Ammon's horn (tissue), 1 donor: ENCODE measurements at regions not wholly inside any gene's neighbourhood (a gene's known extent, or its start where the extent isn't known, plus 50 kb on each side); places are given as distances from the start of the nearest gene placed in this dataset.

Experiments used
- DNase-seq: peaks from one replicate; pipeline ENCODE4 v3.0.0-alpha.2; 2016; ENCODE audit warnings: low spot score

DNA sequence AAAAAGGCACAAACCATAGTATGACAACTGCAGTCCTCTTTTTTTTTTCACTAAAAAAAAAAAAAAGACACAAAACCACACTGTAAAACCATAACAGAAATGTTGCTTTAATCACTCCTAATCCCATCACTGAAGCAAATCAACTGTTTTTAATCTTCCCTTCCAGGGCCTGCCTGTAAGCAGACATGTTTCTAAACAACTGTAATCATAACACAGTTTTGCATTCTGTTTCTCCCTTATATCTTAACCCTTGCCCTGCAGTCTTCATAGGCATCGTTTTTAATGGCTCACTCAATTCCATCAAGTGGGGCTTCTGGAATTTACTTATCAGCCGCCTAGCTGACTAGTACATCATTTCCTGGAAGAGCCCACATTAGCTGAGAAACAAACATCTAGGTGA lies 111.0 kb upstream of the SLC25A48 start:
- no peak for DNase-seq

DNA sequence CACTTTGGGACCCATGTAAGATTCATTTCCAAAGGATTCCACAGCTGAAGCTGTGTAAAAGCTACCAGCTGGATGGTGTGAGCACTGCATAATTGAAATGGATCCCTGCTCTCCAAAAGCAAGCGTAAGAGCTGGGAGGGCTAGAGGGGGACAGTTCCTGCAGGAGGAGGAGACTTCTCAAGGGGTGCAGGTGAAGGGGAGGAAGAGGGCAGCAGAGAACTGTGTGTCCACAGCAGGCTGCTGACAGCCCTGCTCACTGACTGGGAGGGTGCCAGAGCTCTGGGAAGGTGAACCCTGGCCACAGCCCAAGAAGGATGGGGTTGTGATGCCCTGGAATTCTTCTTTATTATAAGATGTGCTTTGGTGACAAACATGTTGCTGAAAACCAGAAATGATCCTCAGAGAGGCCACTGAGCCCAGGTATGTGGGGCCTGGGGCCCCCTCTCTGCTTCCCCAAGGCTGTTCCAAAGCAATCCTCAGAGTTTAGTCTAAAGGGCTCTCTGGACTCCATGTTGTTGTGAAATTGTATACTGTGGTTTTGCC lies 112.8 kb upstream of the SLC25A48 start:
- no peak for DNase-seq

DNA sequence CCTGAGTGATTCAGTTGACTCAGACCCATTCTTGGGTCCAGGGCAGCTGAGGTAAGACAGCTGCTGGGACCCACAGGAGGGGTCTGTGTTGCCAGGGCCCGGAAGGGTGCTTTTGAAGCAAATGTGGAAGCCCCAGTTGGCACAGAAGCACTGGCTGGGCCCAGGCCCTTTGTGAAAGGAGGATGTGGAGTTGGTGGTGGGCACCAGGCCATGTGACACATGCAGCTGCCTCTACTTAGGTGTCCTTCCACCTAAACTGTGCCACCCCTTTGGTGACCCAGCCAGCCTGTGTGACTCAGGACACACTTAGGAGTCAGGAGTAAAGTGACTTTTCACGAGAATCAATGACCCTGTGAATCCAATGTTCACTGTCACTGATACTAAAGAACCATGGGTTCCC lies 114.3 kb upstream of the SLC25A48 start:
- no peak for DNase-seq

GRCh38 chr5:135719428-135720063 lies 114.9 kb upstream of the SLC25A48 start:
- no peak for DNase-seq

DNA sequence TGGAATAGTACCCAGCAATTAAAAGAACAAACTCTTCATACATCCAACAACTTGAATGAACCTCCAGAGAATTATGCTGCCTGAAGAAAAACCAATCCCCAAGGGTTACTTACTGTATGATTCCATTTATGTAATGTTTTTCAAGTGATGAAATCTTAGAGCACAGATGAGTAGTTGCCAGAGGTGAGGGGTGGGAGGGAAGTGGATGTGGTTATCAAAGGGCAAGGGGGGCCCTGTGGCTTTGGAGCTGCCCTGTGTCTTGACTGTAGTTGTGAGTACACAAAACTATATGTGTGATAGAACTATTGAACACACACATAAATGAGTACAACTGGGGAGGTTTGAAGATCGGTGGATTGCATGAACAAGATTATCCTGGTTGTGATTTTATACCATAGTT lies 115.8 kb upstream of the SLC25A48 start:
- no peak for DNase-seq

DNA sequence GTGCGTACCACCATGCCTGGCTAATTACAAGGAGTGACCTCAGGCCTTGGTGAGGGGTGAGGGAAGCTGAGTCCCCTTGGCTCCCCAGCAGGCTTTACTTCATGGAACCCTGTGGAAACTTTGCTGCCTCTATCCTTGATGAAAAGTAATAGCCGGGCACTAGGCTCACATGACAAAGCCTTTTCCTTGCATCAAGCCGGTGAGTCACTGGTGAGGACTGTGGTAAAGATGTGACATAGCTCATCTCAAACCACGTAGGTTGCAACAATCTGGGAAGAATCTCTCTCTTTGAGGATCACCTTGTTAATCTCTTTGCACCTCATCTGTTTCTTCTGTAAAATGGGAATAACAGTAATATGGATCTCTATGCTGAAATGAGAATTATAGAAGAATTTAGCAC lies 116.3 kb upstream of the SLC25A48 start:
- DNase-seq = no peak

DNA sequence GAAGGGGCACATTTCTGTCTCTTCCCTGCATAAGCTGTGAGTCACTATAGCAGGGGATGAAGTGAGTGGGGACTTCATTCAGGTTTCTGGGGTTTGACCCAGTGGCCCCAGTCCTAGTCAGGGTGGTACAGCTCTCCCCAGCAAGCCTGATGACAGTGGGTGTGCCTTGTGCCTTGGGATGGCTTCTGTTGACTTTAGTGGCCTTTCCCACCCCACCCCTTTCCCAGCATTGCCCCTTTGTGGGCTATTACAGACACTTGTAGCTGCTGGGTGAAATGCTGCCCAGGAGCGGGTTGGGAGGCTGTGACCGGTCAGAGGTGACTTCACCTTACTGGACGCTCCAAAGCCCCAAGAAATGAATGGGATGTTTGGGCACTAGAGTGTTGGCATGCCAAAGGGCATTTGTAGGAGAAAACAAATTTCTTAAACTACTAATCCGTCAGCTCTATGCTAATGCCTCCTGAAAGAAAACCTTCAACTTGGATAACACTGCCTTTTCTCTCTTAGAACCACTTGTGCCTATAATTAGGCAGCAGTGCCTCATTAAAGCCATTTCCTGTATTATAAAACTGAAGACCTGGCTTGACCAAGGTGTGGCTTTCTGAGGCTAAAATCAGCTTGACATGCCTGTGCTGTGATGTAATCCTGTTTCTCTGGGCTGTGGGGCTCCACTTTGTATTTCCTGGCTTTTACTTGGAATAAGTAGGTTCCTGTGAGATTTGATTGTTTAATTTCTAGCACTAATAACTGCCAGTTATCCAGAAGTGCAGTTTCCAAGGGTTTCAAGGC lies 119.0 kb upstream of the SLC25A48 start:
- no peak for DNase-seq

- DNase-seq = no peak
Observed at GRCh38 chr5:135714126-135714894, 120.2 kb upstream of the SLC25A48 start.

DNA sequence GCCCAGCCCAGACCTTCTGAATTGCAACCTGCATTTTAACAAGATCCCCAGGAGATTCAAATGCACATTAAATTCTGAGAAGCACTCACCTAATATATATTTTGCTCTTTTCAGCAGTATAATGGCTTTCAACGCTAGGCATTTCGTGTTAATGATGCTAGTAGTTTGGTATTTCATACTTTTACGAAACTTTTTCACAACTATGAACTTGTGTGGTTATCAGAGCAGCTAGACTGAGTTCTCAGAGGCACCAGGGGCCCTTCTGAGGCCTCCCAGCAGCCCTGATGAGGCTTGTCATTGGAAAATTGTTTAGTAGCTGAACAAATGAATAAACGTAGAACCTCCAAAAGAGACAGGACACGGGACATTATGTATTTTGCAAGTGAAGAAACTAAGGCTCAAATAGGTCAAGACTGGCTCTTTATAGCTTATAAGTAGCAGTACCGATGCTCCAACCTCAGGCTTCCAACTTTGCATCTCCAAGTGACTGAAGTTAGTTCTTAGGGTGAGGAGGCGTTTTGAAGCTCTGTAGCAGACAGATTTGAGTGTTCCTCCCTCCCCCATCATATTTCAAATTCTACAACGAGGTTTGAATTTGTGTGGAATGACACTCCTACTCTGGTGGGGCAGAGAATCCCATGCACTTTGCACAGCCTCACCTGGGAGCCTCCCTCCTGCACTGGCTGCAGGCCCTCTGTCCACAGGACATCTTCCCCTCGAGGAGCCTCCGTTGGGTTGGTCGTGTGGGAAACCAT lies 121.1 kb upstream of the SLC25A48 start:
- no peak for DNase-seq

GRCh38 chr5:135711911-135712310 lies 122.6 kb upstream of the SLC25A48 start:
- no peak for DNase-seq

DNA sequence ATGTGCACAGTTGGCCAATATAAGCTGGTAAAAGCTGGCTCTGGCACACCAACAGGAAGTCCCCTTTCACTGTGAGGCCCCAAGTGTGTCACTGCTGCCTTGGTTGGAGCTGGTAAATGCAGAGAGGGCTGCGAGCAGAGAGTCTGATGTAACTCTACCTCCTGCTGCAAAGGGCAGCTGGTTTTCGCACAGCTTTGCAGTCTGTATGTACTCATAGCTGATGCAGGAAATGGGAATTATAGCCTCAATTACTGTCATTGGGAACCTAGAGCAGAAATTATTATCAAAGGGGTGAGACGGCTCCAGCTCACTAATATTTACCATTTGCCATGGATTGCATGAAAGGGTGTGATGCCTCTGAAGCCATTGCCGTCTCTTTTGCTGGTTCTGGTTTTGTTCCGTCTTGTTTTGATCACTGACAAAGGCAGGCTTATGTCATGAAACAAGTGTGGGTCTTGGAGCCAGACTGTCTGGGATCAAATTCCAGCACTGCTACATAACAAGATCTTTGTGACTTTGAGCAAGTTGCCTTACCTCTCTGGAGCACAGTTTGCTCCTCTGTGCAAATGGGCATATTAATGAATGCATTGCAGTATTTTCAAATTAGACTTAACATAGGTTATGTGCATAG lies 124.3 kb upstream of the SLC25A48 start:
- no peak for DNase-seq

DNA sequence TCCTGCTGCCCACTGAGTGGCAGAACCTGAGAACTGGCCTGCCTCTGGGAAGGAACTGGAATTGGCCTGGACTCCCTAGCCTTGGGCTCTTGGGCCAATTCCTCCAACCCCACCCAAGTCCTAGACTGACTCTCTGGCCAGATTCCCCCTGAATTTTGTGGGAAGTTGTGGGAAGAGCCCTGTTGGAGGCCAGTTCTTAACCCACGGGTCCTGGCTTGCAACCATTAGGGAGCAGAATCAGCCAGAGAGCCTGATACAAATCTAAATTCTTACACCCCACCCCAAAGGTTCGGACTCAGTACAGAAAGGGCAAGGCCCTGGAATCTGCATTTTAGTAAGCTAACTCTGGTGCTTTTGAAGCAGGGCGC lies 125.3 kb upstream of the SLC25A48 start:
- DNase-seq = no peak

DNA sequence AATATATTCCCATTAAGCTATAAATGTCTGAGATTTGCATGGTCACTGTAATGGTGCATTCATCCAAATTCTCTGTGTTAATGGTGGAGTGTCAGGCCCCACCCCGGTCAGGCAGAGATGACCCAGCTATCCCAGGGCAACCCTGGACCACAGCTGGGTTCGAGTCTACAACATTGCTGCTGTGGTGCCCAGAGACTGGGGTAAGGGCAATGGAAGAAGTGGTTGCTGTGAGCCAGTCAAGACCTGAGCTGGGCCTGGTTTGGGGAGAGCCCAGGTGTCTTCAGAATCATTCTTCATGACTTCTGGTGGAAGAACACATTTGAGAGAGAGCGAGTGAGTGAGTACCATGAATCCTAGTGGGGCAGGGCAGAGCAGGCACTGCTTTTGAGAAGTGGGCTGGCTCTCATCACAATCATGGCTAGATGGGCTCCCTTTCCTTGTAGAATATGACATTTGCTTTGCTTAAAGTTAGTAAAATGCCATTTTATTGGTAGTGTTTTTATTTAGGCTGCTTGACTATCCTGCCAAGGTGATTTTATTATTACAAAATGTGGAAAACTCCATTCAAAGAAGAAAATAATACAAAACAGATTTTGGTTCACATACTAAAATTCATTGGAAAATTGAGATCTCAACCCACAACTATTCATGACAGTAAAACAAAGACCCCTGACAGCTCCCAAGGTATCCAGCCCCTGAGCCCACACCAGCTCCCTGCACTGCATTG lies 125.8 kb upstream of the SLC25A48 start:
- DNase-seq = no peak

- no peak for DNase-seq
Observed at GRCh38 chr5:135707302-135707701, 127.2 kb upstream of the SLC25A48 start.

DNA sequence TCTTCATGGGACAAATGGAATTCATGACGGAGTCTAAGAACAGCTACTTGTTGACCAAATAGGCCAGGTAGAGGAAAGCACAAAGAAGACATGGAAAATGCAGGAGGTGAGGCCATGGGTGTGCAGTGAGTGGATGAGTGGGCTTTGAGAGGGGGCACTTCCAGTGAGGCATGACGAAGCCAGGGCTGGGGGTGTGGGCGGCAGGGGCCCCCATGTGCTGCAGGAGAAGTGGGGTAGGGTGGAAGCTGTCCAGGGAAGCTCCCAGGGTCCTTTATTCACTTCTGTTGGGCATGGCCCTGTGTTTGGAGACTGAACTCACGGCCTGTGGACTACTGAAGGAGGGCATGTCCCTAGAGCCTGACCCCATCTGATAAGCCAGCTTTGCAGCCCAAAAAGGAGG lies 127.6 kb upstream of the SLC25A48 start:
- DNase-seq = no peak

- DNase-seq = no peak
Observed at GRCh38 chr5:135706474-135706873, 127.7 kb upstream of the CXCL14 start.

GRCh38 chr5:135705941-135706466 lies 127.2 kb upstream of the CXCL14 start:
- no peak for DNase-seq

DNA sequence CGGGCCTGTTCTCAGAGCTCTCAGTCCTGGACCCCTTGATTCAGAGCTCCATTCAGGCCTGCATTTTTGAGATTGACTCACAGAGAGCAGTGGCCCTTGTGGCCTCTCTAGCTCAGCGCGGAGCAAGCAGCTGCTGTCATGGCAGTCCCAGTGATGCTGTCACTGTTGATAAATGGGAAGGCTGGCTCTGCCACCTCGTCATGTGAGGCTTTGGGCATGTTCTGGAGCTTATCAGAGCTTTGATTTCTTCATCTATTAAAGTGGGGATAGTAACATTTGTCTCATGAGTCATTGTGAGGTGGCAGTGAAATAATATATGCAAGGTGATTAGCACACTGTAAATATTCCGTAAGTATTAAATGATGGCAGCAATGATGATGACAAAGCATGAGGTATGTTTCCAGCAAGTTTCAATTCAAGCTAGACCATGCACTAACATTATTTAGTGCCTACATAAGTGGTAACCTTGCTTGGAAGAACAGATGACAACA lies 126.4 kb upstream of the CXCL14 start:
- no peak for DNase-seq

DNA sequence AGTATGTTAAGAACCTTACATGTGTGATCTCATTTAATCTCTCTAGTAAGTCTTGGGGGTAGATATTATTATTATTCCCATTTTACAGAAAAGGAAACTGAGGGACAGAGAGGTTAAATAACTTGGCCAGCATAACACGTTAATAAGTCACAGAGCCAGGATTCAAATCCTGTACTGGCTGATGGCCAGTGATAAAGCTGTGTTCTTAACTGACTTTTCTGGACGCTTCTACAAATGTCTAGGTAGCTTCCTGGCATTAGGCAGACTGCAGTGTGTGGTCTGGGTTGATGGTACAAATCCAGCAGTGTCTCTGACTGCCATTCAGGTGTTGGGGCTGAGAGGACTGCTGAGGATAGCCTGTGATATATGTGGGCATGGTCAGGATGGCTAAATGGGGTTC lies 125.8 kb upstream of the CXCL14 start:
- DNase-seq = no peak

DNA sequence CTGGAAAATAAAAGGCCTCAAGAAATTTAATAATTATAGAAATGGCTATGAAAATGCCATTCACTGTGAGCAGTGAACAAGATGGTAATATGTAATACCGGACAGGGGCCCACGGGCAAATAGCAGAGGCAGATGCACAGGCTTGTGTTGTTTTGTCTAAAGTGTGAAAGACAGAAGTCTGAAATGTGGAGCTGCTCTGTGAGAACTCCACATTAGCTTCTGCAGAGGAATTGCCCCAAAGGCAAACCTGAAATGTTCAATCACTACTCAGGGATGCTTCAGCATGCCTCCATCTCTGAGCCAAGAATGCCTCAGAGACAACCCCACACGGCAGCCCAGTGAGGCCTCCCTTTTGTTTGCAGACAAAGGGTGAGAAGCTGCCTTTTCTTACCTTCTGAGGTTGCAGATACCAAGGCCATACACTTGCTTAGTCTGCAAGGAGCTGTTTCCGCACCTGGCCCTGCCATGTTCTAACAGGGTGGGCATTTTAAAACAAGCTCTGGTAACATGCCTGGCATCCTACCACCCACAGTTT lies 124.3 kb upstream of the CXCL14 start:
- no peak for DNase-seq
